ENCODE measurements at regions not wholly inside any gene's neighbourhood (a gene's known extent, or its start where the extent isn't known, plus 50 kb on each side); places are given as distances from the start of the nearest gene placed in this dataset.

DNA sequence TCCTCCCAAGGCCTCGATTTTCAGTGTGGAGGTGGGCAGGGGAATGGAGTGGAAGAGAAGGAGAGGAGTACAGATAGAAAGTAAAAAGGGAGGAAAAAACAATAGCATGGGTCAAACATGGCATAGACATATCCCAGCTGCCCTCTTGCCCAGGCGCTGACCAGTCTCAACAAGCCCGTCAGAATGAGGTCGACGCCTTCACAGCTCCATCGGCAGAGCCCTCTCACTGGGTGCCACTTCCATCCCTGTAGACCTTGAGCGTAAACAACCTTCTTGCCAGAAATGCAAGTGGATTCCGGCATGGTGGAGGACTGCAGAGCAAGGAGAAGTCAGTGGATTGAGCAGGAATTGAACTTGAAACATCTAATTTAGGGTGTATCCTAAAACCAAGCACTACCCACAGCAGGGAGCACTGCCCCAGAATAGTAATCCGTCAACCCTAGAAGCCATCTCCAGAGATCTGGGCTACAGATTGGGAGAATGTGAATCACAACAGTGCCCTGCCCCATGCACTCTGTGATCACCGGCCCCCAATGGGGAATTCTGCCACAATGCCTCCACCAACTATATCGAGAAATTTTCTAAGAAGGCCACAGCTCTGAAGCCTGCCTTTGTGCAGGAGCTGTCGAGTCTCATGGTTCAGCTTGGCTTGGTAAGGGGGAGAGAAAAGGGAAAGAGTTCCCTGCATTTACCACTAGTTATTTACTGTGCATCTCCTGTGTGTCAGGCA is 190.1 kb downstream of the UACA start:
- H2AFZ ChIP-seq (ENCODE audit: control insufficient read depth, low read depth, low read length) = no peak overlapping the region
- FAIRE-seq = no peak
- no TSS peak for BruUV-seq (replicated peaks)
- no peak for TF ChIP-seq SREBF1 (IDR thresholded peaks at IDR 0.05; ENCODE audit: low read length)
- no peaks in the 10 kb centered on the region for H3K79me2 ChIP-seq (ENCODE audit: control insufficient read depth, insufficient read depth, low read length)
- H3K36me3 ChIP-seq (ENCODE audit: control insufficient read depth in 2 of 2, insufficient read depth in 2 of 2, low read length in 1 of 2) = no peaks in the 10 kb centered on the region
- RAD21 ChIA-PET (ENCODE audit: unreplicated experiment) = no interaction called here
- H3K9me3 ChIP-seq (replicated peaks; ENCODE audit: control insufficient read depth, insufficient read depth, low read length) = no peaks in the 10 kb centered on the region; the same call in 2 of the 3 replicates
- SMC1A ChIA-PET (ENCODE audit: uncharacterized antibody, unreplicated experiment) = no interaction called here
- 64% methylated on average over 12 of the region's 12 CpGs for WGBS (ENCODE audit: insufficient coverage, insufficient replicate concordance, low lambda C conversion rate, missing lambda C conversion rate)
- ATAC-seq = no peak
- POLR2A ChIA-PET = interaction anchor here (0.6 kb wide), 1 partner anchor 16 kb away, joined by 5 read pairs; no protein-coding TSS in a partner anchor
- H3K27ac ChIP-seq (ENCODE audit: control insufficient read depth, insufficient read depth) = no peak overlapping the region
- DNase-seq (ENCODE audit: low read depth, low spot score) = no peak
- no peak overlapping the region for H3K4me2 ChIP-seq (ENCODE audit: control insufficient read depth, insufficient read depth)
- H4K20me1 ChIP-seq (ENCODE audit: control insufficient read depth, insufficient read depth) = no peaks in the 10 kb centered on the region
- no peaks in the 10 kb centered on the region for H3K27me3 ChIP-seq (replicated peaks in 1 of 2; ENCODE audit: control insufficient read depth in 2 of 2, insufficient read depth in 2 of 2, low read length in 1 of 2)
- intact Hi-C loops (cut with micrococcal nuclease; ENCODE audit: unreplicated experiment) (no loop called here), in situ Hi-C loops (cut with MboI) (no loop called here)
- CTCF ChIA-PET = no interaction called here
- no peaks in the 10 kb centered on the region for H3K4me1 ChIP-seq (ENCODE audit: control insufficient read depth, insufficient read depth, low read length)
- no peak overlapping the region for H3K9ac ChIP-seq (ENCODE audit: control insufficient read depth, insufficient read depth, low read length)
- H3K4me3 ChIP-seq = no peak overlapping the region

DNA sequence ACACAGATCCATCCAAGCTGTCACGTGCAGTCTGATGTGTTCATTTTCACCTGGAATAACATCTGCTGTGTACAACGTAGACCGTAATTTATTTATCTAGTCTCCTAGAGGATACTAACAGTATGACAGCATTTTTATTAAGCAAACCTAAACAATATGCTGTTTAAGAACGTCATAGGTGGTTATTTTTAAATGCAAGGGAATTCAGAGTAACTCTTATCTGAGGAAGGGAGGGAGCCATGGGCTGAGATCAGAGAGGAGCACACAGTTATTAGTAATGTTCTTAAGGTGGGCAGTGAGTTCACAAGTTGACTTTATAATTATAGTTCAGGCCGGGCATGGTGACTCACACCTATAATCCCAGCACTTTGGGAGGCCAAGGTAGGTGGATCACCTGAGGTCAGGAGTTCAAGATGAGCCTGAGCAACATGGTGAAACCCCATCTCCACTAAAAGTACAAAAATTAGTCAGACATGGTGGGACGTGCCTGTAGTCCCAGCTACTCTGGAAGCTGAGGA is 193.6 kb downstream of the UACA start:
- no peak overlapping the region for H3K4me2 ChIP-seq (ENCODE audit: control insufficient read depth, insufficient read depth)
- TF ChIP-seq NR2F1 (conservative IDR thresholded peaks at IDR 0.05) (0 out of 2 replicates have a peak, but pooled peaks have one; percentile 19), CEBPB (IDR thresholded peaks at IDR 0.05; ENCODE audit: borderline replicate concordance in 1 of 2, low read depth in 2 of 2, low read length in 2 of 2) (no peak), ZSCAN29 (IDR thresholded peaks at IDR 0.05) (no peak), ZNF207 (IDR thresholded peaks at IDR 0.05; ENCODE audit: borderline replicate concordance) (no peak), KLF5 (IDR thresholded peaks at IDR 0.05; ENCODE audit: partially characterized antibody) (no peak), BHLHE40 (IDR thresholded peaks at IDR 0.05; ENCODE audit: borderline replicate concordance in 1 of 2, low read depth in 2 of 2, low read length in 1 of 2) (peak in 1 of 2 experiments; percentile 15; a peak in 1 of 4 replicates), WRNIP1 (IDR thresholded peaks at IDR 0.05; ENCODE audit: borderline replicate concordance, low read depth, low read length) (no peak), TBL1XR1 (IDR thresholded peaks at IDR 0.05; ENCODE audit: low read depth, low read length) (no peak)
- TF ChIP-seq, protein P1, sequence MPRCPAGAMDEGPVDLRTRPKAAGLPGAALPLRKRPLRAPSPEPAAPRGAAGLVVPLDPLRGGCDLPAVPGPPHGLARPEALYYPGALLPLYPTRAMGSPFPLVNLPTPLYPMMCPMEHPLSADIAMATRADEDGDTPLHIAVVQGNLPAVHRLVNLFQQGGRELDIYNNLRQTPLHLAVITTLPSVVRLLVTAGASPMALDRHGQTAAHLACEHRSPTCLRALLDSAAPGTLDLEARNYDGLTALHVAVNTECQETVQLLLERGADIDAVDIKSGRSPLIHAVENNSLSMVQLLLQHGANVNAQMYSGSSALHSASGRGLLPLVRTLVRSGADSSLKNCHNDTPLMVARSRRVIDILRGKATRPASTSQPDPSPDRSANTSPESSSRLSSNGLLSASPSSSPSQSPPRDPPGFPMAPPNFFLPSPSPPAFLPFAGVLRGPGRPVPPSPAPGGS (IDR thresholded peaks at IDR 0.05; ENCODE audit: borderline replicate concordance, insufficient read depth, low read depth, low read length, poor library complexity, severe bottlenecking) = no peak
- TF ChIP-seq, protein P2, sequence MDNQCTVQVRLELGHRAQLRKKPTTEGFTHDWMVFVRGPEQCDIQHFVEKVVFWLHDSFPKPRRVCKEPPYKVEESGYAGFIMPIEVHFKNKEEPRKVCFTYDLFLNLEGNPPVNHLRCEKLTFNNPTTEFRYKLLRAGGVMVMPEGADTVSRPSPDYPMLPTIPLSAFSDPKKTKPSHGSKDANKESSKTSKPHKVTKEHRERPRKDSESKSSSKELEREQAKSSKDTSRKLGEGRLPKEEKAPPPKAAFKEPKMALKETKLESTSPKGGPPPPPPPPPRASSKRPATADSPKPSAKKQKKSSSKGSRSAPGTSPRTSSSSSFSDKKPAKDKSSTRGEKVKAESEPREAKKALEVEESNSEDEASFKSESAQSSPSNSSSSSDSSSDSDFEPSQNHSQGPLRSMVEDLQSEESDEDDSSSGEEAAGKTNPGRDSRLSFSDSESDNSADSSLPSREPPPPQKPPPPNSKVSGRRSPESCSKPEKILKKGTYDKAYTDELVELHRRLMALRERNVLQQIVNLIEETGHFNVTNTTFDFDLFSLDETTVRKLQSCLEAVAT (IDR thresholded peaks at IDR 0.05) = no peak
- TF ChIP-seq, protein P3, sequence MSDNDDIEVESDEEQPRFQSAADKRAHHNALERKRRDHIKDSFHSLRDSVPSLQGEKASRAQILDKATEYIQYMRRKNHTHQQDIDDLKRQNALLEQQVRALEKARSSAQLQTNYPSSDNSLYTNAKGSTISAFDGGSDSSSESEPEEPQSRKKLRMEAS (IDR thresholded peaks at IDR 0.05; ENCODE audit: low read depth, low read length) = no peak

More for the DNA sequence above, 193.6 kb downstream of the UACA start:
- H4K20me1 ChIP-seq (ENCODE audit: control insufficient read depth, insufficient read depth) = no peaks in the 10 kb centered on the region
- FAIRE-seq = no peak
- no peaks in the 10 kb centered on the region for H3K36me3 ChIP-seq (ENCODE audit: control insufficient read depth in 2 of 2, insufficient read depth in 2 of 2, low read length in 1 of 2)
- no peak for ATAC-seq
- BruUV-seq (replicated peaks) = no TSS peak
- intact Hi-C loops (cut with micrococcal nuclease; ENCODE audit: unreplicated experiment) = loop anchor here (10.0 kb wide), 1 partner anchor 155 kb away; no protein-coding TSS in a partner anchor
- no peaks in the 10 kb centered on the region for H3K4me1 ChIP-seq (ENCODE audit: control insufficient read depth, insufficient read depth, low read length)
- WGBS (ENCODE audit: insufficient coverage, insufficient replicate concordance, low lambda C conversion rate, missing lambda C conversion rate) = 15% methylated on average over 6 of the region's 6 CpGs
- H2AFZ ChIP-seq (ENCODE audit: control insufficient read depth, low read depth, low read length) = no peak overlapping the region
- SMC1A ChIA-PET (ENCODE audit: uncharacterized antibody, unreplicated experiment) = interaction anchor here (0.9 to 1.3 kb wide), 2 partner anchors 99 to 153 kb away, joined by 3 to 17 read pairs; no protein-coding TSS in a partner anchor
- no peak for DNase-seq (ENCODE audit: low read depth, low spot score)
- RAD21 ChIA-PET (ENCODE audit: unreplicated experiment) = interaction anchor here (2.5 kb wide), 1 partner anchor 153 kb away, joined by 14 read pairs; no protein-coding TSS in a partner anchor
- in situ Hi-C loops (cut with MboI) = no loop called here
- H3K9me3 ChIP-seq (replicated peaks; ENCODE audit: control insufficient read depth, insufficient read depth, low read length) = no peaks in the 10 kb centered on the region; the same call in 2 of the 3 replicates
- H3K27me3 ChIP-seq (replicated peaks in 1 of 2; ENCODE audit: control insufficient read depth in 2 of 2, insufficient read depth in 2 of 2, low read length in 1 of 2) = no peaks in the 10 kb centered on the region; a peak in 2 of 4 replicates
- no peak overlapping the region for H3K4me3 ChIP-seq
- no peak overlapping the region for H3K27ac ChIP-seq (ENCODE audit: control insufficient read depth, insufficient read depth)
- CTCF ChIA-PET = interaction anchor here (1.0 to 2.8 kb wide), 5 partner anchors 10 to 155 kb away, joined by 3 to 18 read pairs (median 6); no protein-coding TSS in a partner anchor
- H3K9ac ChIP-seq (ENCODE audit: control insufficient read depth, insufficient read depth, low read length) = no peak overlapping the region
- POLR2A ChIA-PET = no interaction called here
- no peaks in the 10 kb centered on the region for H3K79me2 ChIP-seq (ENCODE audit: control insufficient read depth, insufficient read depth, low read length)
